HG03575 (cell line): ENCODE measurements at regions not wholly inside any gene's neighbourhood (a gene's known extent, or its start where the extent isn't known, plus 50 kb on each side); places are given as distances from the start of the nearest gene placed in this dataset.
A peak's percentile ranks its signal among the peaks of the same experiment; 100 is the strongest.
"Not testable (repeated sequence)": the region's sequence is repeated elsewhere in the genome, so short reads cannot be mapped to it uniquely, and the experiment has no call there.

Source experiments
- ATAC-seq: cut with Tn5 transposase; IDR thresholded peaks from one replicate; pipeline ENCODE4 v1.9.1; 2021; ENCODE audit not compliant: unreplicated experiment, insufficient number of reproducible peaks, low FRiP score; ENCODE audit errors: extremely low read depth

- peak; percentile 60 for ATAC-seq
Observed at GRCh38 chr5:159515909-159516415, 185.7 kb upstream of the IL12B start.

- ATAC-seq: no peak
Observed at GRCh38 chr5:159518371-159518770, 188.1 kb upstream of the IL12B start.

- ATAC-seq: no peak
Observed at GRCh38 chr5:159519365-159519764, 189.1 kb upstream of the IL12B start.

DNA sequence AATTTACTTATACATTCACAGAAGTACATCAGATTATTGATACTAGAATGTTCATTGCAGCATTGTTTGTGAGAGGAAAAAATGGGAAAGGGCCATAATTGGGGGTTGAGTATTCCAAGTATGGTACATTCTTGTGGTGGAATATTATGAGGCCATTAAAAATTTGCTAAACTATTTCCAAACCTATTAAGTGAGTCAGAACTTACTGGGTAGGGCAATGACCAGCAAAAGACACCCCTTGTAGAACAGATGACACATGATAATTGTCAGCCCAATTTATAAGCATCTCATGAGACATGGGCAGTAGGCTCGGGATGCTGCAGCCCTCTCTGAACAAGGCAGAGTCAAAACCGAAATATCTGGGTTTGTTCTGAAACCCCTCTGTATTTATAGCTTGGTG, 192.6 kb upstream of the IL12B start:
- no peak for ATAC-seq

- ATAC-seq: not testable (repeated sequence)
Observed at GRCh38 chr5:159524279-159524678, 194.0 kb upstream of the IL12B start.

GRCh38 chr5:159525117-159525516, 194.8 kb upstream of the IL12B start:
- ATAC-seq: no peak

DNA sequence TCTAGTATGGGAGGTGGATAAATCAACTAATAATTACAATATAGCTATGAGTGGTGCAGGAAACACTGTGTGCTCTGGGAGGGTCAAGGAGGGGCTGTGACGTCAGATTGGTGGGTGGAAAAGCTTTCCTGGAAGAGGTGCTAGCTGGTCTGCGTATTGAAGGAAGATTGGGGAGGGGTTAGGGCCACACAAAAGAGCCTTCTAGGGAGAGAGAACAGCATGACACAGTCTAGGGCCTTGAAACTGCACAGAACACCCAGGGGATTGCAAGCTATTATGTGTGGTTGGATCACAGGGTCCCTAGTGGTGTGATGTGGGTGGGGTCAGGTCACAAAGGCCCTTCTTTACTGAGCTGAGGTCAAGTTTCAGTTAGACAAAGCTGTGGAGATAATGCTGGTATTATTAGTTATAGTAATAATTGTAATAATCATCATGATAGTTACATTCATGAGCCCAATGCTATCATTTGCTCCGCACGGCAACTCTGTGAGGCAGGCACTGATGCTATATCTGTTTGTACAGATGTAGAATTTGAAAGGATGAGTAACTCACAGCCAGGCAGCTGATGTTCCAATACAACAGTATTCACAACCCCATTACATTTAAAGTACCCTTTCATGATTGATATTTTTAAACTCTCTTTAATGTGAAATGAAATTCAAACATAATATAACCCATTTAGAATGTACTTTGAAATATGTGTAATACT, 197.4 kb upstream of the IL12B start:
- ATAC-seq: no peak

DNA sequence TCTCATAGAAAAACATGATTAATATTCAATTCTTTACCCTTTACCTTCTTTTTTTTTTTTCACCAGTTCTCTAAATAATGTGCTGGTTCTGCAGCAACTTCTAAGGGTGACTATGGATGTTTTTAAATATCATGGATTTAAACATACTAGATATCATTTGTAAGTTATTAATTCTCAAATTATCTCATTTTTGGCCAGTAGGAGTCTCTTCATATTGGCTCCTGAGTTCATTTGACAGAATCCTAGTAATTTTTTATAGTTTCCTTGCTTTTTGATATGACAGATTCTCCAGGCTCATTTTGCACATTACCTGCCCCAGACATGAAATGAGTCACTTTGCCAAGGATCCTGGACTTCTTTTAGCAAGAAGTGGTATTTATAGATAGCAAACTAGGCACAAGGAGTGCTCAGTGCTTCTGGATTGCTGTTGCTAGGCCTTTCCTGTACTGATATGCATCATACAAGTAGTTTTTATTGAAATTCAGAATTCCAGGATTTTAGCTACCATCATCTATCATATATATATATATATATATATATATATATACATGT, 201.3 kb upstream of the IL12B start:
- ATAC-seq: no peak

DNA sequence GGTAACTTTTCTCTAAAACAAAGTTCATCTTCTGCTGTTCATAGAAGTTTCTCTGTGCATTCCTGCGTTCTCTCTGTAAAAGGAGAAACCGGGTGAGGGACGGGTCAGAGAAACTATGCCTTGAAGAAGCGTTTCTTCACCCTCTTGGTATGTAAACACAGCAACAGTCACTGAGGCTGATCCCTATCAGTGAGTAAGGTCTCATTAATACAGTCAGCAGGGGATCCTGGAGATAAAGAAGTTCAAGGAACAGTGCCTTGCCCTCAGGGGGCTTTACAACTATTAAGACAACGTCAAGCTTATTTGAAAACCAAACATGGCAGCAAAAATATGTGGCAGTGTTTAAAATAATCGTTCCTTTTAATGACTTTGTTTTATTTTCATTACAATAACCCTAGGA, 202.9 kb upstream of the IL12B start:
- no peak for ATAC-seq

DNA sequence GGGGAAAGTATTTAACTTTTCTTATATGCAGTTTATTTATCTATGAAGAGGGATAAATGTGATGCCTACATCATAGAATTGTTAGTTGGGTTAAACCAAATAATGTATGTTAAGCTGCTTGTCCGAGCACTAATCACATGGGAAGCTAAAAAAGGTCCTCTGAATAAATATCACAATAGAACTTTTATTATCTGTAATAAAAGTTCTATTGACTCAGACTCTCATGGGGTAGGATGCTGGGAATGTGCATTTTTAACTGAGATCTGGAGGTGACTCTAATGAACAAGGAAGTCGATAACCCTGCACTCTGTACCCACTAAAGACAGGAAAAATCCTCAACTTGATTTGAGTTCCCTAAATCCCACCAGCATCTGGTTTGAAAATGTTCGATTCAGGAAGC, 205.9 kb upstream of the IL12B start:
- no peak for ATAC-seq

GRCh38 chr5:159536646-159537045, 206.4 kb upstream of the IL12B start:
- ATAC-seq: no peak

DNA sequence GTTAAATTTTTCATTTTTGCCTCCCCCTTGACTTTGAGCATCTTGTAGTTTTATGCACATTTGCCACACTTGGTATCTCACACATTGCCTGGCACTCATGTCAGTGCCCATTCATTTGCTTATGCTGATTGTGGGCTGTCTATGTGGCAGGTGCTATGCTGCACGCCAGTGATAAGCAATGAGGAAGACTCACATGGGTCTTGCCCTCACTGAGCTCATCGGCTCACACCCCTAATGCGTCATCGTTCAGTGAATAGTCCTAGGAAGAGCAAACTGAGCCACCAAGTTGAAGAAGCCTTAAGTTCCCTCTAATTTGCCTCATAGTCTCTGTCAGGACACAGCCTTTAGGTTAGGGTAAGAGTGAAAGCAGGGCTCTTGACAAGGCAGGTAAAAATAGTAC, 209.4 kb upstream of the IL12B start:
- no peak for ATAC-seq

DNA sequence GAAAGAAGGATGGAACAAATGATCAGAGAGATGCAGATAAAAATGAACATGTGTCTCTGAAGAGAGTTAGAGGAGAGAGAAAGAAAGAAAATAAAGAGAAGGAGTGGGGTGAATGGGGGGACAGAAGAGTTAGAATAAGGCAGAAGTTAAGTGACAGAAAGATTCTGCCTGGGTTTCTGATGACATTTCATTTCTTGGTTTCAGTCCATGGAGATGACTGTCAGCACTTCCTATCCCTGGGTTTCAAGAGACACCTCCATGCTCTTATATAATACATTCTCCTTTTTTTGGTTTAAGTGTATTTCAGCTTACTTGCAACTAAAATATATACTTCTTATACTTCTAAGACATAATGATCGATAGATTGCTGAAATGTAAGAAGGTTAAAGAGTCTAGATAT, 213.0 kb upstream of the IL12B start:
- no peak for ATAC-seq

- ATAC-seq: no peak
Observed at GRCh38 chr5:159545156-159545555, 214.9 kb upstream of the IL12B start.

DNA sequence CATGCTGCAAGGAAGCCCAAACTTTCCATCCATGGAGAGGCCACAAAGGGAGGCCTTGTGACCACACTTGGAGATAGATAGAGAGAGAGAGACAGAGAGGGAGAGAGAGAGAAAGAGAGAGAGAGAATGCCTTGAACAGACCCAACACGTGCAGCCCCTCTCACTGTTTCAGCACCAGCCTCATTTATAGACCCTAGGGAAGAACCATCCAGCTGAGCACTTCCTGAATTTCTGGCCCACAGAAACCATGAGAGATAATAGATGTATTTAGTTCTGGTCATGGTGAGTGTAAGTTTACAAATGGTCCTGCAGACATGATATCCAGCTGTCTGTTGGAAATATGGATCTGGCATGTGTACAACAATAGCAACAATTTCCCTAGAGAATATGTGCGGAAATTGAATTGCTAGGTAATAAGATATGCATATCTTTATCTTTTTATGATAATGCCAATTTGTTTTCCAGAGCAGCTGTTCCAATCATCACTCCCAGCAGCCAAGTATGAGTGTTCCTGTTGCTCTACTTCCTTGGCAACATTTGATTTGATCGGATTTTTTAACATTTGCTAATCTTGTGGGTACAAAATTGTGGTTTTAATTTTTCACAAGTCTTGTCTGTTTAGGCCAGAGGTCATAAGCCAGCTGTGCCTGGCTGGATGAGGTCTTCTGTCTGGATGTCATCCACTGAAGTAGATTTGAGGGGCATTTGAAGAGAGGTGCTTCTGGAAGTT, 217.3 kb upstream of the IL12B start:
- no peak for ATAC-seq

DNA sequence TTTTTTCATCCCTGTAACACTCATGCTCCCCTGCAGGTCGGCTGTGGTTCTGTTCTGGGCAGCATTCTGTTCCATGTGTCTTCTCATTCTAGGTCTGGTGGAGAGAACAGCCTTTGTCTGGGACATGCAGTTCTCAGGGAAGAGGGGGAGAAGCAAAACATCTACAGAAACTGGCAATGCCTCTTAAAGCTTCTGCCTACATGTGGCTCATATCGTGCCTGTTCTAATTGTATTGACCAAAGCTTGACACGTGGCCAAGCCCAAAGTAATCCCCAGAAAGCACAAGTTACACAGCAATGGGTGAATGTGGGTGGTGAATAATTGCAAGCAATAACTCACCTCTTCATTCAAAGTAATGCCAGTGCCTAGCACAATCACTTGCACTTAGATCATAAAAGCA, 218.2 kb upstream of the IL12B start:
- ATAC-seq: no peak

DNA sequence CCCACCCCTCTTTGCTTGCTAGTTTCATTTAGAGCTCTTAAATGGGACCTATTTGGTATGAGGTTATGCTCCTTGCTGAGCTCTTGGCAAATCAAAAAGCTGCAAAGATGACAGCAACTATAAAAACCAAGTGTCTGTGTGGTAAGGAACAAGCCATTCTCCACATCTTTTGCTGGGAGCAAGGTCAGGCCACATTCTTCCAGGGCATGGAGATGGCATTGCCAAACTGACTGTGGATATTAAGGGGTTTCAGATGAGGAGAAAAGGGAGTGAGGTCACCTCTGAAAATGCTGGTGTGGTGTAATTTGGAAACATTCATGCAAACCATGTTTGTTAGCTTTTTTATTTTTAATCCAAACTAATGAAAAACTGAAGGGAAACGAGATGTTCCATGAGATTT, 218.8 kb upstream of the IL12B start:
- no peak for ATAC-seq

GRCh38 chr5:159550951-159551350, 220.7 kb upstream of the IL12B start:
- ATAC-seq: no peak

GRCh38 chr5:159552751-159553150, 222.5 kb upstream of the IL12B start:
- no peak for ATAC-seq

- no peak for ATAC-seq
Observed at GRCh38 chr5:159553792-159554191, 223.5 kb upstream of the IL12B start.
